ENCODE measurements at regions not wholly inside any gene's neighbourhood (a gene's known extent, or its start where the extent isn't known, plus 50 kb on each side); places are given as distances from the start of the nearest gene placed in this dataset.

- DNase-seq (ENCODE audit: low spot score): no peak
- TF ChIP-seq CTCF (IDR thresholded peaks at IDR 0.05; ENCODE audit: unreplicated experiment): no peak
- H3K36me3 Mint-ChIP-seq (ENCODE audit: low read depth, unreplicated experiment): no peaks in the 10 kb centered on the region
- H3K9me3 Mint-ChIP-seq (ENCODE audit: unreplicated experiment): no peaks in the 10 kb centered on the region
- H3K4me3 Mint-ChIP-seq (ENCODE audit: unreplicated experiment): no peak overlapping the region
- H3K27me3 Mint-ChIP-seq (ENCODE audit: unreplicated experiment): no peaks in the 10 kb centered on the region
- peaks cover 3% of the 10 kb centered on the region for H3K4me1 Mint-ChIP-seq (ENCODE audit: unreplicated experiment)
- H3K27ac Mint-ChIP-seq (ENCODE audit: unreplicated experiment): no peak overlapping the region
Measured at GRCh38 chr2:38163579-38163978, 87.6 kb upstream of the CYP1B1 start.

- Mint-ChIP-seq H3K4me1 (ENCODE audit: unreplicated experiment) (peaks cover 9% of the 10 kb centered on the region), H3K27ac (ENCODE audit: unreplicated experiment) (no peak overlapping the region)
Measured at GRCh38 chr2:38163006-38163405, 87.1 kb upstream of the CYP1B1 start.

DNA sequence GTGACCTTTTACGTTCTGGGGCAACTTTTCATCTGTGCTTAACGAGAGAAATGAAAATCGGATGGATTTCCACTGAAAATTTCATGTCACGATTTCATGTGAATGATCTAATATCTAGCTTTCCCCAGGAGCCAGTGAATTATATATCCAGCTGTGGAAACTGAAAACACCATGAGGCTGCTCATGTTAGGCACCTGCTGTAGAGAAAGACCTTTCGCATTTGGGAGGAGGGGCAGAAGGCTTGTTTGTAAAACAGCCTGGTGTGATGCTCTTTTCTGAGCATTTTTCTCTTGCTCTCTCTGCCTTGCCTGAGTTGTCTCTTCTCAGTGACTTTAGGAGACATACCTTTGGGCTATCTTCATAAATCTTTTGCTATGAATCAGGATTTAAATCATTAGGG, 84.6 kb upstream of the CYP1B1 start:
- Mint-ChIP-seq H3K27ac (ENCODE audit: unreplicated experiment) (no peak overlapping the region), H3K4me3 (ENCODE audit: unreplicated experiment) (no peak overlapping the region), H3K36me3 (ENCODE audit: low read depth, unreplicated experiment) (no peaks in the 10 kb centered on the region), H3K9me3 (ENCODE audit: unreplicated experiment) (no peaks in the 10 kb centered on the region), H3K27me3 (ENCODE audit: unreplicated experiment) (no peaks in the 10 kb centered on the region), H3K4me1 (ENCODE audit: unreplicated experiment) (peaks cover 17% of the 10 kb centered on the region)
- no peak for TF ChIP-seq CTCF (IDR thresholded peaks at IDR 0.05; ENCODE audit: unreplicated experiment)
- no peak for DNase-seq (ENCODE audit: low spot score)

More at GRCh38 chr2:38163006-38163405, 87.1 kb upstream of the CYP1B1 start:
- Mint-ChIP-seq H3K36me3 (ENCODE audit: low read depth, unreplicated experiment) (no peaks in the 10 kb centered on the region), H3K27me3 (ENCODE audit: unreplicated experiment) (no peaks in the 10 kb centered on the region), H3K4me3 (ENCODE audit: unreplicated experiment) (no peak overlapping the region), H3K9me3 (ENCODE audit: unreplicated experiment) (no peaks in the 10 kb centered on the region)
- no peak for TF ChIP-seq CTCF (IDR thresholded peaks at IDR 0.05; ENCODE audit: unreplicated experiment)
- DNase-seq (ENCODE audit: low spot score): no peak

GRCh38 chr2:38159597-38159996, 83.6 kb upstream of the CYP1B1 start:
- Mint-ChIP-seq H3K4me1 (ENCODE audit: unreplicated experiment) (peaks cover 26% of the 10 kb centered on the region), H3K27me3 (ENCODE audit: unreplicated experiment) (no peaks in the 10 kb centered on the region), H3K4me3 (ENCODE audit: unreplicated experiment) (no peak overlapping the region), H3K9me3 (ENCODE audit: unreplicated experiment) (no peaks in the 10 kb centered on the region), H3K36me3 (ENCODE audit: low read depth, unreplicated experiment) (no peaks in the 10 kb centered on the region), H3K27ac (ENCODE audit: unreplicated experiment) (no peak overlapping the region)
- no peak for DNase-seq (ENCODE audit: low spot score)
- TF ChIP-seq CTCF (IDR thresholded peaks at IDR 0.05; ENCODE audit: unreplicated experiment): no peak

- Mint-ChIP-seq H3K36me3 (ENCODE audit: low read depth, unreplicated experiment) (no peaks in the 10 kb centered on the region), H3K9me3 (ENCODE audit: unreplicated experiment) (no peaks in the 10 kb centered on the region), H3K4me3 (ENCODE audit: unreplicated experiment) (no peak overlapping the region), H3K4me1 (ENCODE audit: unreplicated experiment) (peaks cover 27% of the 10 kb centered on the region), H3K27me3 (ENCODE audit: unreplicated experiment) (no peaks in the 10 kb centered on the region), H3K27ac (ENCODE audit: unreplicated experiment) (no peak overlapping the region)
- DNase-seq (ENCODE audit: low spot score): no peak
- TF ChIP-seq CTCF (IDR thresholded peaks at IDR 0.05; ENCODE audit: unreplicated experiment): no peak
Measured at GRCh38 chr2:38159191-38159590, 83.2 kb upstream of the CYP1B1 start.

Measured in endothelial cell (in vitro differentiated cells).